Inflammatory macrophage treated with lipopolysaccharide for 4 hours (primary cell): ENCODE measurements at regions not wholly inside any gene's neighbourhood (a gene's known extent, or its start where the extent isn't known, plus 50 kb on each side); places are given as distances from the start of the nearest gene placed in this dataset.

Source experiments
- DNase-seq: peaks from one replicate; pipeline ENCODE4 v3.0.0-alpha.2; 2020

DNA sequence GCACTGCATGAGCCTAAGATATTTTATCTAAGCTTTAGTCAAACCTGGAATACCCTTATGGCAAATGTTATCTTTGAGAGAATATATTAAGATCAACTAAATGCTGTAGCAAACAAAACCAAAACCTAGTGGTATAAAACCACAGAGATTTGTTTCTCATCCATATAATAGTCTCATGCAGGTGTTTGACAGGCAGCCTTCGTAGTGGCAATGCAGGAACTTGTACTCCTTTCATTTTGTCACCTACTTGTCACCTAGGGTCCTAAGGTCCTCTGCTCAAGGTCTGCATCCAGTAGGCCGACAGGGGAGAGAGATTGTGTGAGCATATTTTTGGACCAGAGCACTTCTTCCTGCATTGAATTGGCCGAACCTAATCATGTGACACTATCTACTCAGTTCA, 352.6 kb downstream of the GPR37 start:
- no peak for DNase-seq

DNA sequence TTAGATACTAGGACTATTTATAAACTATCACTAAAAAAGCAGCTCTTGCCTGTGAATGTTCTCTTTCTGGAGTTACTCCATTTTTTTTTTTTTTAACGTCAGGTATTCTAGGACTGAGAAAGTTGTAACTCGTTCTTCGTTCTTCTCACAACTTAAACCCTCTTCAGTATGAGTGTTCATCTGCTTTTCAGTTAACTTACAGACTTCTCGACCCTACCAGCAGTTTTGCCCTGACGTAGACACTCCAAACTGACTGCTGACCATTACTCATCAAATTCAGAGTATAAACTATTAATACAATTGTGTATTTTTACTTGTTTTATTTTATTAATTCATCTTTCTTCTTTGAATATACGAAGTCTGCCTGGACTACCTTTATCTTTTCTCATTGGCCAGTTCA, 353.1 kb downstream of the GPR37 start:
- DNase-seq = no peak

DNA sequence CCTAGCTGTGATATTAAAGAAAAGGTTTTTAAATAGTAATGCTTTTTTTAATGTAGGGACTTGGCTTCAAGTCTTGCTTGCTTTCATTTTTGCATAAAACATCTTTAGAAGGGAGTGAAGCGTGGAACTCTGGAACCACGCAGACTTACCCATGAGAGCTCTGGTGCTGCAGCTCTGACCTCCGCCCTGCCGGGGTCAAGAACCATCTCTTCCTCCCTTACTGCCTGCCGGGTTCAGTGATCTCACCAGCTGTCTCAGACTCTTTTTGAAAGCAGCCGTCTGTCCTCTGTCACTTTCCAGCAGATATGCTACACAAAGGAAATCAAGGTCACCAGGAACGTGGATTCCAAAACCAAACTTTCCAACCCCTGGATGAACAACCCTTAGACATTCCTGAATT, 353.8 kb downstream of the GPR37 start:
- no peak for DNase-seq

DNA sequence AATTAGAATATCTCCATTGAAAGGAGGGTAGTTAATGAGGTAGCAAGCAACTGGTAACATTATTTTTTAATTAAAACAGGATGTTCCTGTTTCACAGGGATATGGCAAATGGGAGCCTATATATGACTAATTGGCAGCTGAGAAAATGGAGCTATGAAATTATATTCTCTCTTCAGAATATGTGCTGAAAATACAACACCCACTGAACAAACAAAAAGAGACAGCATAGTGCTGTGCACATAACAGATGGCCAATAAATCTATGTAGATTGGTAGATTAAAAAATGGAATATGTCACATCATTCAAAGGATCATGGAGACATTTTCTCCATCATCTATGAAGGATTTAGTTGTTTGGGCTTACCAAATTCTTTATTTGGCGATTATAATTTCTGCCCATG, 362.0 kb downstream of the GPR37 start:
- no peak for DNase-seq

DNA sequence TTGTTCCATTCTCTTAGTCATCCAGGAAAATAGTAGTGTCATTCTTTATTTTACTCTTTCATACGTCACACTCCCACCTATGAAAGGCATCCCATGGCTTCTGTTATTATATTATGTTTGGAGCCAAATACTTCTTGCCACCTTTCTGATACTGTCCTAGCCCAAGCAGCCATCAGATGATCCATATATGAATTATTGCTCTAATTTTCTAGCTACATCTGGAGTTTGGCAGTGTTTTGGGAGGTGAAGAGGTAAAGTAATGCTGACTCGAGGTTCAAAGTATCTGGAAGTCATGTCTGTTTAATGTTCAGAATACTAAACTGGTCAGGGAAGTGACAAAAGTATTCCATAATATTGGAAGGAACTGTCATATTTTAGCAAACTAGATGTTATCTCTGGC, 362.5 kb downstream of the GPR37 start:
- DNase-seq = no peak

DNA sequence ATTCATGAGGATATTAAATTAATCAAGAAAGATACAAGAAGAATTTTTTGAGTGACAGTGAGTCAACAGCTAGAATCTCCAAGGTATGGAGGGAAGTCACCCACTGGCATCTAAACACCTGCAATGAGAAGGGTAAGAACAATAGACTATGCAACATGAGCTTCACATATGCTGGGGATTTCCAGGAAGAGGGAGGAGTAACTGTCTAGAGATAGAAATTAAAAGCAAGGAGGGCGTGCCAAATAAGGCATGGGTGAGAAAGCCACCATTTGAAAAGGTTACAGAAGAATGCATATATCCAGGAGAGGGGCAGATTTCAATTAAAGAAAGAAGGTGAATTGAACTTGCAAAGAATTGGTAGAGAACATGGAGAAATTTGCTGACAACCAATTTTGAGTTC, 365.7 kb downstream of the GPR37 start:
- DNase-seq = no peak

DNA sequence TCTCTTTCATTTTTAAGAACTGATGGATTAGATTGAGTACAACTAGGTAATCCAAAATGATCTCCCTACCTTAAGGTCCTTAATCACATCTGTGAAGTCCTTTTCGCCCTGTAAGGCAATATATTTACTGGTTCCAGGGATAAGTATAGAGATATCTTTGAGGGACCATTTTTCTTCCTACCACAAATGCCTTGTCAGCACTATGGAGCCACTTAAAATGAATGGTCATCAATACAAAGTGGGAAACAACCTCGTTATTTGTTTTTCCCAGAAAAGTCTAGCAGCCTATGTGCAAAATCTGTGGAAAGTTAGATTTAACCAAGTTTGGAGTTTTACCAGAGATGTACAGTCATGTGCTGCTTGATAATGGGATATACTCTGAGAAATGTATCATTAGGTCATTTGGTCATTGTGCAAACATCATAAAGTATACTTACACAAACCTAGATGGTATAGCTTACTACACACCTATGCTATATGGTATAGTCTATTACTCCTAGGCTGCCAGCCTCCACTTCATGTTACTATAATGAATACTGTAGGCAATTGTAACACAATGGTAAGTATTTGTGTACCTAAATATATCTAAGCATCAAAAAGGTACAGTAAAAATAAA, 366.2 kb upstream of the TMEM229A start:
- no peak for DNase-seq

DNA sequence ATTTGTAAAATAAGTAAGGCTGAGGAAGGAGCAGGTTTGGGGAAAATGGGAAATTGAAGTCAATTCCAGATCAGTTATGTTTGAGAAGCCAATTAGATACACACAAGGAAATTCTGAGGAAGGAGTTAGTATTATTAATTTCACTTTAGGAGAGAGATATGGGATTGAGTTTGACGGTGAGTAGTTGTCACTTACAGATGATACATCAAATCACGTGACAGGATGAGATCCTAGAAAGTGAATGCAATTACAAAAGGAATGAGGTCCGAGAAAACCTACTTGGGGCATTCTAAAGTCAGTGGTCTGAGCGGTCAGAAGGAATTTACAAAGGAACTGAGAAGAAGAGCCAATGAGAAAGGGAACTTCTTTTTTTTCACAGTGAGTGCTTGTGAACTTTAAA, 364.3 kb upstream of the TMEM229A start:
- no peak for DNase-seq

DNA sequence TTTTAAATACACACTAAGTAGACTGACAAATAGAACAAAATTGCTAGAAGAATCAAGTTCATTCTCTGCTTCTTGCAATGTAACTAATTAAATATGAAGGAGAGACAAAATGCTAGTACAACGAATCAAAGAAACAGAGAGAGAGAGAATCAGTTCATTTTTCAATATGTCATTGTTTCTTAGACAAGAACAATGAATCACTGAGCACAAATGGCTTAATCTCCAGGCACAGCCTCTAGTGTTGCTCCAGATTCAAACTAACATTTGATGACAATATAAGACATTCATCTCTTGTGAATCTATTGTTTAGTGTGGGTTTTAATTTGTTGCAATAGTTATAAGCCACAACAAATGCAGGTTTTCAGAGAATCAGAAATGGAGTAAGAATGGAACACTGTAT, 357.4 kb upstream of the TMEM229A start:
- no peak for DNase-seq

DNA sequence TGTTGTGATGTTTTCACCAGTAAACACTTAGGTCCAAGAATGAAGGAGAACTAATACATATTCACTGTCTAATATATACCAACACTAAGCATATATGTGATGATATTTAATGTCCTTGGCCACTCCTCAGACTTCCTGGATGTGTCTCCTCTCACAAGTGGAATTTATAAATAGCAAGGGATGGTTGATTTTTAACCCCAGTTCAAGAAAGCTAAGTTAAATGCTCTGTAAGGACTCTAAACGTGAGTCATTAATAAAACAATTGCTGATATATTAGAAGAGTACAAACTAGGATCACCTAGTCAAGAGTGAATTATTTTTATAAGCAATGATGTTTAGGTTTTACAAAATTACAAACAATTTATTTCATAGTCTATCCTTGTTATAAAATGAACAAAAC, 355.9 kb upstream of the TMEM229A start:
- no peak for DNase-seq

DNA sequence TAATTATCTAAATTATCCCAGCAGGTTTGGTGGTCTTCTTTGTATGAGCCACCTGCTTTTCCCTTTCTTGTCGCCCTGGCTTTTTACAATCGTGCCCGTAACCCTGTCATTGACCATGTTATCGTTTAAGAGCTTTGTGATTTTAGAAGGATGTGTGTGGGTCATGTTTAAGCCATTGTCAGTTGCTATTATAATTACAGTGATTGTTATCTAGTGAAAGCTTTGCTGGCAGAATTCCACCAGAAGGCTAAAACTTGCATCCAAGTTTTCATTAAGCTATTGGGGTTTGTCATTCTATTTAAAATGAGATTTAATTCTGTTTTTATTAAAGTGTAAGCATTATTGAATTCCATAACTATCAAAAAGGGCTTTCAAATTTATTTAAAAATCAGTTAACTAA, 354.2 kb upstream of the TMEM229A start:
- no peak for DNase-seq

DNA sequence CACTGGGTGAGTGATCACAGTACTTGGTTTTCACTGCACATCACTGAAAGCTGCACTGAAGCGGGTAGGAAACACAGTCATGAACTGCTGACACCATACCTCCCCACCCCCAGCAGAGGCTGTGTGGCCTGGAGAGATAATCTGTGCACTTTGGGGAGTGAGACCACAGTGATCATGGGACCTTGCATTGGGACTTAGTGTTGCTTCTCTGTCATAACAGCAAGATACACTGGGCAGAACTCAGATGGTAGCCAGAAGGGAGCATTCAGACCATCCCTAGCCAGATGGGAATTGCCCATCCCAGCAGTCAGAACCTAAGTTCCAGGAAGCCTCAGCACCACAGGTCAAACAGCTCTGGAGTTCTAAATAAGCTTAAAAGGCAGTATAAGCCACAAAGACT, 346.4 kb upstream of the TMEM229A start:
- DNase-seq = no peak

DNA sequence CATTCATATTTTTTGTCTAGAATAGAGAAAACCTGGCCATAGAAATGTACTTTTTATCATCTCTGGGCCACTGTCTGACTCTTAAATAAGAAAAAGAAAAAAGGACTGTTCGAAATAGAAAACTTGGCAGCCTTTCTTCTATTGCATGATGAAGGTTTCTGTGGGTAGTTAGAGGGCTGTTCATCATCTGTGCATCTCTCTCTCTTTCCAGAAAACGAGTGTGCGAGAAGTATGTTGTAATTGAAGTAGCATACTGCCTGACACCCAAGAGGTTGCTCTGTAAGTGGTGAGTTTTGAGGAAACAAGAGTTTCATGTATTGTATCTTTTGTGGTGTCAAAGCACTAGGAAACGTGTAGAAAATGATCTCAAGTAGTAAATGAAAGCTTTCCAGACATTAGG, 343.2 kb upstream of the TMEM229A start:
- no peak for DNase-seq

DNA sequence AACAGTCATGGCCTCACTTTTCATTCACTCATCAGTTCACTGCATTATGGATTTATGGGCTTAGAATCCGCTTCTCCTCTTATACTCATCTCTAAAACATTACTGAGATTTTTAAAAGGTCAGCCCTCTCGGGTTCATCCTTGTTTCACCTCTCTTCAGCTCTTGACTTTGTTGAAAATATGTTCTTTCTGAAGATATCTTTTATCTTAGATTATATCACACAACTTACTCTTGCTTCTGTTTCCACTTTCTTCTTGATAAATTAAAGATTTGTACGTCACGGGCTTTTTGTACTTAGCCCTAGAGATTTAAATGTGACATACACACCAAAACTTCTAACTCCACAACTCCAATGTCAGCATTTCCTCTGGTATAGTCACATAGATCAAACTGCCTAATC, 342.5 kb upstream of the TMEM229A start:
- no peak for DNase-seq

DNA sequence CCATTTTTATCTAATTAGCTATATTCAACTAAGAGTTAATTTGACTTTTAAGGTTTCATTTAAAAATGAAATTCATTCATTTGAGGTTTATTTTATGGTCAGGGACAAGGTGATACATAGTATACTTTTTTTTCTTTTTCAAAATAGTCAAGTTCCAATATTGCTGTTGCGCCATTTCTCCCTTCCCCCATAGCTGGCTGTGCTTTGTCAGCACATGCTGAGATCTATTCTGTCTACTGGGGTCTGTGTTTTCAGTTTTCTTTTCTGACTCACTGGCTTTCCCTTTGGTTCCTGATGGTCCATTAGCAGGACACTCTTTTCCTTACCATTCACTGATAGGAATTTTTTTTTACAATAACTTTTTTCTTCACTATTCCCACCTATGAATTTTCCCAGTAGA, 336.4 kb upstream of the TMEM229A start:
- no peak for DNase-seq

DNA sequence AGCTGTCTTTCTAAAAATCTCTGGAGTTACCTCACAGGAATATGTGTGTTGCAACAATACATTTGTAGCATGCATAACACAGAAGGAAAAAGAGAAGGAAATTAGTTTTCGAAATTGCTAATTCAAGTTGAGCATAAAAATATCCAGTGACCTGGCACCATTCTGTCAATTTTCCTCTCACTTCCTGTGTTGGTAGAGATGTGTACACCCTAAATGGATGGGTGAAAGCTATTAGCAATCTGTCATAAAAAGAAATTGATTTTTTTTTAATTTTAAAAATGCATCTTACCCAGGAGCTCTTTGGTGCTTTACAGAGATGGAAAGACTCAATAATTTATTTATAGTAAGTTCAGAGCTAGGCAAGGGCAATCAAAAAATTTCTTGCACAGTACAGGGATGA, 333.3 kb upstream of the TMEM229A start:
- DNase-seq = peak; percentile 24

DNA sequence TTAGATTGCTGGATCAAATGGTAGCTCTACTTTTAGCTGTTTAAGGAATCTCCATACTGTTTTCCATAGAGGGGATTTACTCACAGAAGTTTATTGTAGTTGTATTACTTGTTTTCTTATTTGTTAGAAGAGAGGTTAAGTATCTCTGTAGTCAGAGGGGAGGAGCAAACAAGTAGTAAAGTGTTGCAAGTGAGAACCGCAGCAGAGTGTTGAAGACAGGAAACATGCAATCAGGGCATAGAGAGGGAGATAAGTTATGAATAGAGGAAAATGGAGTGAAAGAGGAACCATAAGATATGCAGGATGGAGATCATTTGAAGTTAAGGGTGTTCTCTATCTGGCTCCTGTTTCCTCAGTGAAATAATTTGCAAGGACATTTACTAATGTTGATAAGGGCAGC, 331.4 kb upstream of the TMEM229A start:
- DNase-seq = peak; percentile 3

DNA sequence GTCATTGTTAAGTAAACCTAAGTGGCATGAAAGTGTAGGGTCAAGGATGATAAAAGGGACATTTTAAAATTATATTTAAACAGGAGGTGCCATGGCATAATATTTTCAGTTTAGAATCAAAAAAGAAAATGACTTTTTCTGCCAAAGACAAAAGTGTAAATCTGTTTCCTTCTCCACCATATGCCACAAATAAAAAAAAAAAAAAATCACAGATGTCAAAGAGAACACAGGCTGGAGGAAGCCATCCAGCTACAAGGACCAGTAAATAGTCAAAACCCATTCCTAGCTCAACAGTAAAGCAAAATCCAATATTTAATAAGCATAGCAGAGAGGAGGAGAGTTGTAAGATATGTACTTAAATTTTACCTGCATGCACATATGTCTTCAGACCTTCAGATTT, 321.3 kb upstream of the TMEM229A start:
- DNase-seq = no peak

DNA sequence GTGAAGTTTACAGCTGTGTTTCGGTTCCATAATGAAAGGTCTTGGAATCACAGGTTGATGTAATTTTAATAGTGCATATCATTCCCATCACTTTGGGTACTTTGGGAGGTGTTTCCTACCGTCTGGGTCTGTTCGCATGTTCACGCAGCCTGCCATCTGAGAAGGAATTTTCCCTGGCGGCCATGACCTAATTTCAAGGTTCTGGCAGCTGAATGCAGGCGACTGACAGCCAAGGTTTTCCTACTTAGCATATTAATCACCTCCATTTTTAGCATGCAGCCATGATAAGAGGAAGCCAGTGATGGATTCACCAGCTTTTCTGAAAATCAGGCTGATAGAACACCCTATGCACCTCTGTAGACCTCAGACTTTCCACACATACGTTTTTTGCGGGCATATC, 319.1 kb upstream of the TMEM229A start:
- DNase-seq = no peak

DNA sequence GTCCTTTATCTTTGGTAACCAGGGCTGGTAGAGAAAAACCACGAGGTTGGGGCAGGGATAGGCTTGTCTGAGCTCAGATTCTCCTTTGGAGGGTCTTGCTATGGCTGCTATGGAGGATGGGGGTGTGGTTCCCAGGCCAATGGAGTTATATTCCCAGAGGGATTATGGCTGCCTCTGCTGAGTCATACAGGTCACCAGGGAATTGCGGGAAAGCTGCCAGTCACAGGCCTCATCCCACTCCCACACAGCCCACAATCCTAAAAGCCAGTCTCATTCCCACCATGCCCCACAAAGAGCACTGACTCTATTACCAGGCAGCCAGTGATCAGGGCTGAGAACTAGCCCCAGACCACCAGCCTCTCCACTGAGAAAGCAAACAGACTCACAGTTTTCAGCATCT, 316.6 kb upstream of the TMEM229A start:
- DNase-seq = no peak

DNA sequence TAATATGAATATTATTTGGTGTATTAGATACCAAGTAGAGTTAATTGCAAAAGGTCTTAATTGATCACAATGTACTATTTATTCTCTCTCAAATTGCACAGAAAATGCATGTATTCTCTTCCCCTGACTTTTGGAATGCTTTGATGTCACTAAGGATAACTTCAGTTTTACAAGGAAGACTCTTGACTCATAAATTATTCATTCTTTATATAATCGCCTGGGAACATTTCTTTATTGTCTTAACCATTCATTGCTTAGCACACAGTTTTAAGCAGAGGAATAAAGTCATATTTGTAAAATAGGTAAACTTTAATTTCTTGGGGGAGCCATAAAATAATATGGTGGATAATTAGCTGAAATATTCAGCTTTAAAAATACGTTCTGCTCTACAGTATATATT, 306.0 kb upstream of the TMEM229A start:
- DNase-seq = no peak

DNA sequence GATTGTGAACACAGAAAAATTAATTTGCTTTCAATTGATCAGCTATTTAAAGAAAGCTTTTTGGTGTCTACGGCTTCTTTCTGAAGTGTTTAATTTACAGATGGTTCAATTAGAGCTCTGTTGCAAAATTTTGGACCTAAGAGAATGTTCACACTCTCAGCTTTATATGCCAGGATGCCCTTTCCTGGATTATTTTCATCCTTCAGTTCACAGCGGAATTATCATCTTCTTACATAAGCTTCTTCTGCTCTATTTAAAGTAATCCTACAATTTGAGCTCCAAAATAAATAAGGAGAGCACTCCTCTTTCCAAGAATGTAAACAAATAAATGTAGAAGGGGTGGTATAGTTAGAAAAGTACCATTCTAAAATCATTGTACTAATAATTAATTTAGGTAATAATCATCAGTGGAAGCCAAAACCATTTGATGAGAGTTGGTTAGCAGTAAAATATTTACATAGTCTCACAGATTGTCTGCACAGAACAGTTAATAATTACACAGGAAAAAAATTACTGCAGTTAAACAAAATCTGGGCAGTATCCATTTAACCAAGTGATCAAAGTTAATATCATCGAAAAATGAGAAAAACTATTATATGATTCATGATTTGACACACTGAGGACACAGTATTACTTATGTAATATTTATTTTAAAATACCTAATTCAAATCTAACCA, 298.0 kb upstream of the TMEM229A start:
- DNase-seq = no peak

DNA sequence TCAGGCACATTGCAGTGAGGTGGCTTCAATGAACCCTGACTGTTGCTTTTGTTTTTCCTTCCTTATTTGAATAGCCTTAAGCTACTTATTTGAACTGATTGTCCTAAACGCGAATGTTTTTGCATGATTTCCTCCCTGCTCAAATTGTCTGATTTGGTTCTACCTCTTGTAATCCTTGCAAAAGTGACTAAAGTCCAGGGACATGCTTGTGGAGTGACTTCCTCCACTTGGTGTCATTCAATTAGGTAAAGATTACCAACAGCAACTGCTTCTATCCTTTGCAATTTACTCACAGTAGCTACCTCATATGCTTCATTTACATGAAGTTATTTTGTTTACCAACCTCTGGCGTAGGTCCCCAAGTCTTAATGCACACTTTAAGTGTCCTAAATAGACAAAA, 295.9 kb upstream of the TMEM229A start:
- no peak for DNase-seq

DNA sequence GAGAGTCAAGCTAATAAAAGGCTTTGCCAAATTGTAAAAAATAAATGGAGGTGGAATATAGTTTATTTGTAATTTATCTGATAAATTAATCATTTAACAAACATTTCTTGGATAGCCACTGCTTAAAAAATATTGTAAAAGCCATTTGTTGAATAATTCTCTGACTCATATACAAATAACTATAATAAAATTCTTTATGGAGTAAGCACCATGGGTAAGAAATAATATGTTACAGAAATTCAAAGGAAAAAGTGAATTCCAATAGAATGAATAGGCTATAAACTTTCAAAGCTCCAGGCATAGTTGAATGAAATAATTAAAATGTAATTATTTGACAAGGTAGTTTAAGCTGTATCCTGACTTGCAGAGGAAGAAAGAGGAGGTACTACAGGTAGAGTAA, 291.4 kb upstream of the TMEM229A start:
- no peak for DNase-seq

DNA sequence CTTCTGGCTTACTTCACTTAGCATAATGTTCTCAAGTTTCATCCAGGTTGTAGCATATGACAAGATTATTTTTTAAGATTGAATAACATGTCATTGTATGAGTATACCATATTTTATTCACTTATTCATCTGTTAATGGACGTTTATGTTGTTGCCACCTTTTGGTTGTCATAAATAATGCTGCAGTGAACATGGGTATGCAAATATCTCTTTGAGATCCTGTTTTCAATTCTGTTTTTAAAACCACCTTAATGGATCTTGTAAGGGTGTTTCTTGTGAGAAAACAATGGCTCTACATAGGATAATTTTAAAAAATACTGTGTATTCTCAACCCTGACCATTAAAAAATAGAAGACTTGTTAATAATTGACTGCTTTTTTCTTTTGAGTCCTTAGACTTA, 290.7 kb upstream of the TMEM229A start:
- no peak for DNase-seq
